Natural killer cell (primary cell): ENCODE measurements at regions not wholly inside any gene's neighbourhood (a gene's known extent, or its start where the extent isn't known, plus 50 kb on each side); places are given as distances from the start of the nearest gene placed in this dataset.

Experiments used
- ATAC-seq, 3 donors: fragments of 150-1000 bp in 2 of 3; fragments of 200-7000 bp in 1 of 3; cut with Tn5 transposase; 1 replicate in 1 of 3; 2 replicates in 2 of 3; pipeline ENCODE4 v1.10.0; 2021; ENCODE audit warnings: mild to moderate bottlenecking in 2 of 3, moderate library complexity in 2 of 3
- DNase-seq, 2 donors: peaks; one replicate each; pipeline versions ENCODE4 v3.0.0 to v3.0.0-alpha.2; 2013 to 2021; ENCODE audit warnings: mixed read lengths in 1 of 2
- H3K27ac ChIP-seq: one replicate; pipeline ENCODE4 v1.5.1; 2013; ENCODE audit warnings: mild to moderate bottlenecking, low read length
- H3K27me3 ChIP-seq: one replicate; pipeline ENCODE4 v1.6.1; 2013; ENCODE audit warnings: low read length; ENCODE audit not compliant: control insufficient read depth, insufficient read depth
- H3K36me3 ChIP-seq: one replicate; pipeline ENCODE4 v1.6.1; 2013; ENCODE audit warnings: low read length; ENCODE audit not compliant: control insufficient read depth, insufficient read depth
- H3K4me1 ChIP-seq: one replicate; pipeline ENCODE4 v1.6.1; 2013; ENCODE audit warnings: low read length; ENCODE audit not compliant: control insufficient read depth, insufficient read depth
- H3K4me3 ChIP-seq: one replicate; pipeline ENCODE4 v1.5.1; 2013; ENCODE audit warnings: low read length
- H3K9me3 ChIP-seq: one replicate; pipeline ENCODE4 v1.6.1; 2013; ENCODE audit warnings: low read length; ENCODE audit not compliant: control insufficient read depth, insufficient read depth
- H3K27ac Mint-ChIP-seq, 2 donors: one replicate each; pipeline ENCODE4 v1.8.0; 2022; ENCODE audit warnings: mild to moderate bottlenecking in 2 of 2, mixed read lengths in 2 of 2, moderate library complexity in 1 of 2
- H3K27me3 Mint-ChIP-seq, 2 donors: one replicate each; pipeline ENCODE4 v1.8.0; 2022; ENCODE audit warnings: low read depth in 2 of 2, mixed read lengths in 2 of 2
- H3K36me3 Mint-ChIP-seq: one replicate; pipeline ENCODE4 v1.8.0; 2022; ENCODE audit warnings: mixed read lengths
- H3K4me1 Mint-ChIP-seq, 2 donors: one replicate each; pipeline ENCODE4 v1.8.0; 2022; ENCODE audit warnings: mixed read lengths in 2 of 2
- H3K4me3 Mint-ChIP-seq: one replicate; pipeline ENCODE4 v1.8.0; 2022; ENCODE audit warnings: mild to moderate bottlenecking, moderate library complexity, mixed read lengths
- H3K9me3 Mint-ChIP-seq, 2 donors: one replicate each; pipeline ENCODE4 v1.8.0; 2022; ENCODE audit warnings: mixed read lengths in 2 of 2
- WGBS: methylation state at CpG from one replicate; pipeline ENCODE4 v1.1.7; 2013; ENCODE audit warnings: missing lambda C conversion rate; ENCODE audit not compliant: insufficient coverage; 5-methylcytosine and 5-hydroxymethylcytosine counted together
- intact Hi-C: fragments of 100-400 bp; cut with micrococcal nuclease; formaldehyde crosslinking; loops from one replicate; pipeline ENCODE4 v1.14.2; 2022
- TF ChIP-seq, protein P1 (sequence below): fragments of 200-600 bp; IDR thresholded peaks from one replicate; pipeline ENCODE4 v1.8.0; 2022; ENCODE audit warnings: antibody characterized with exemption

DNA sequence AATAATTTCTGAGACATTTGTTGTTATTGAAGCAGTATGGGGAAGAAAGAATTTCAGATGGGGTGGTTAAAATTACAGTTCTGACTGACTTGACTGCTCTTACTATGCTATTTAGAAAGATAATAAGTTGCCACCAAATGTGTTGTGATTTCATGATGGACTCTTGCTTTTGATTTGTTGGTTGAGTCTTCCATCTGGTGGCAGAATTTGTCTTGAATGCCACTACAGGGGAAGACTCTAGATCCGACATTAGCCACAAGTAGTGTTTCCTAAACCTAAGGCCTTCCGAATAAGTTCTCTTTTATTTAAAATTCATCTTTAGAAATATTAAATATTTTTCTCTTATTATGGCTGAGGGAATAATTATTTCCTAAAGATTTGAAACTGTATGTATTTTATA is 190.9 kb upstream of the ADGRL4 start:
- TF ChIP-seq, protein P1, sequence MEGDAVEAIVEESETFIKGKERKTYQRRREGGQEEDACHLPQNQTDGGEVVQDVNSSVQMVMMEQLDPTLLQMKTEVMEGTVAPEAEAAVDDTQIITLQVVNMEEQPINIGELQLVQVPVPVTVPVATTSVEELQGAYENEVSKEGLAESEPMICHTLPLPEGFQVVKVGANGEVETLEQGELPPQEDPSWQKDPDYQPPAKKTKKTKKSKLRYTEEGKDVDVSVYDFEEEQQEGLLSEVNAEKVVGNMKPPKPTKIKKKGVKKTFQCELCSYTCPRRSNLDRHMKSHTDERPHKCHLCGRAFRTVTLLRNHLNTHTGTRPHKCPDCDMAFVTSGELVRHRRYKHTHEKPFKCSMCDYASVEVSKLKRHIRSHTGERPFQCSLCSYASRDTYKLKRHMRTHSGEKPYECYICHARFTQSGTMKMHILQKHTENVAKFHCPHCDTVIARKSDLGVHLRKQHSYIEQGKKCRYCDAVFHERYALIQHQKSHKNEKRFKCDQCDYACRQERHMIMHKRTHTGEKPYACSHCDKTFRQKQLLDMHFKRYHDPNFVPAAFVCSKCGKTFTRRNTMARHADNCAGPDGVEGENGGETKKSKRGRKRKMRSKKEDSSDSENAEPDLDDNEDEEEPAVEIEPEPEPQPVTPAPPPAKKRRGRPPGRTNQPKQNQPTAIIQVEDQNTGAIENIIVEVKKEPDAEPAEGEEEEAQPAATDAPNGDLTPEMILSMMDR: no peak
- Histone ChIP-seq H3K27me3 (no peaks in the 10 kb centered on the region), H3K27ac (no peak overlapping the region), H3K4me3 (no peak overlapping the region), H3K4me1 (no peaks in the 10 kb centered on the region), H3K9me3 (no peaks in the 10 kb centered on the region), H3K36me3 (no peaks in the 10 kb centered on the region)
- no CpG with 5 or more reads among the region's 2 CpGs for WGBS
- H3K27me3 Mint-ChIP-seq: no peaks in the 10 kb centered on the region
- no peak overlapping the region for H3K27ac Mint-ChIP-seq
- no peaks in the 10 kb centered on the region for H3K4me1 Mint-ChIP-seq
- DNase-seq: no peak
- H3K4me3 Mint-ChIP-seq: no peak overlapping the region
- intact Hi-C loops: no loop called here
- peaks cover 7 to 8% of the 10 kb centered on the region in 2 donors for H3K9me3 Mint-ChIP-seq
- no peaks in the 10 kb centered on the region for H3K36me3 Mint-ChIP-seq
- ATAC-seq: no peak

DNA sequence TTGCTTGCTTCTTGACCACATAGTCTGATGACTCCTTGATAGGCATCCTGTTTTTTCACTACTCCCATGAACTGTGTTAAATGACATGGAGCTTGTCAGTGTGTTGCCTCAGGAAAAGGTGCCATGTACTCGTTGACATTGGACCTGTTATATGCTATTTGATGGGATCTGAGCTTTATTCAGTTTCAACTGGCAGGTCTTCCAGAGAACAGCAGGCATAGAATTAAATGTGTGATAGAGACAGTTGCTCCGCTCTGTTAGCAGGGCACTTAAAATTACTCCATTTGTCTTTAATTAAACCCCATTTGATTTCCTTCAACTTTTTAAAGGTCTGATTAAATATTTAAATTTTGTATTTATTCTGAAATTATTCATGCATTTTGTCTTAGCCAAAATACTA is 189.7 kb upstream of the ADGRL4 start:
- Histone ChIP-seq H3K27ac (no peak overlapping the region), H3K4me3 (no peak overlapping the region), H3K36me3 (no peaks in the 10 kb centered on the region), H3K9me3 (no peaks in the 10 kb centered on the region), H3K4me1 (no peaks in the 10 kb centered on the region), H3K27me3 (no peaks in the 10 kb centered on the region)
- H3K27me3 Mint-ChIP-seq: no peaks in the 10 kb centered on the region
- no peaks in the 10 kb centered on the region for H3K36me3 Mint-ChIP-seq
- H3K9me3 Mint-ChIP-seq: peaks cover 9 to 10% of the 10 kb centered on the region in 2 donors
- DNase-seq (no peak), ATAC-seq (no peak)
- H3K4me1 Mint-ChIP-seq: no peaks in the 10 kb centered on the region
- intact Hi-C loops: no loop called here
- H3K27ac Mint-ChIP-seq: no peak overlapping the region
- H3K4me3 Mint-ChIP-seq: no peak overlapping the region
- WGBS: 75% methylated on average over 1 of the region's 2 CpGs
- TF ChIP-seq, protein P1: no peak

- Histone ChIP-seq H3K36me3 (no peaks in the 10 kb centered on the region), H3K27me3 (no peaks in the 10 kb centered on the region), H3K4me3 (no peak overlapping the region), H3K9me3 (peaks cover 6% of the 10 kb centered on the region), H3K4me1 (no peaks in the 10 kb centered on the region), H3K27ac (no peak overlapping the region)
- TF ChIP-seq, protein P1: no peak
- 24% methylated on average over 5 of the region's 7 CpGs for WGBS
- ATAC-seq: no peak
- Mint-ChIP-seq H3K36me3 (no peaks in the 10 kb centered on the region), H3K27me3 (no peaks in the 10 kb centered on the region), H3K9me3 (peaks cover 11 to 15% of the 10 kb centered on the region in 2 donors), H3K27ac (no peak overlapping the region), H3K4me1 (no peaks in the 10 kb centered on the region), H3K4me3 (no peak overlapping the region)
- DNase-seq: no peak
- intact Hi-C loops: no loop called here
These were observed 186.9 kb upstream of the ADGRL4 start for GRCh38 chr1:79193211-79194079.

DNA sequence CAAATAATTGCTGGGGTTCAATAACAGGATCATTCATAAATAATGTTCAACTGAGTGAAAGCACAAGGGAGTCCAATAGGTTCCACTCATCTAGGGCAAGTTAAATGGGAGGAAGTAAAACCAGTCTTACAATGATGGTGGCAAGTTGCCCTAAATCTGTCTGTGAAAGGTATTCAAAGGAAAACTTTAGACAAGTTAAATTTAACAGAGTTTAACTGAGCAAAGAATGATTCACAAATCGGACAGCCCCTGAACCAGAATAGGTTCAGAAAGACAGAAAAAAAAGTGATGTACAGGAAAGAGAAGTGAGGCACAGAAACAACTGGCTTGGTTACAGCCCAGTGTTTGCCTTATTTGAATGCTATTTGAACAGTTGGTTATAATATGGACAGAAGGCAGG is 183.5 kb upstream of the ADGRL4 start:
- DNase-seq: no peak
- TF ChIP-seq, protein P1: no peak
- Histone ChIP-seq H3K4me1 (no peaks in the 10 kb centered on the region), H3K9me3 (peaks cover 6% of the 10 kb centered on the region), H3K36me3 (no peaks in the 10 kb centered on the region), H3K4me3 (no peak overlapping the region), H3K27ac (no peak overlapping the region), H3K27me3 (no peaks in the 10 kb centered on the region)
- H3K36me3 Mint-ChIP-seq: no peaks in the 10 kb centered on the region
- no peak overlapping the region for H3K4me3 Mint-ChIP-seq
- intact Hi-C loops: no loop called here
- no peak overlapping the region for H3K27ac Mint-ChIP-seq
- H3K9me3 Mint-ChIP-seq: peaks cover 12 to 16% of the 10 kb centered on the region in 2 donors
- no peaks in the 10 kb centered on the region for H3K4me1 Mint-ChIP-seq
- 92% methylated on average over 1 of the region's 1 CpG for WGBS
- no peak for ATAC-seq
- H3K27me3 Mint-ChIP-seq: no peaks in the 10 kb centered on the region
